OCI-LY1 (cell line): ENCODE measurements at regions not wholly inside any gene's neighbourhood (a gene's known extent, or its start where the extent isn't known, plus 50 kb on each side); places are given as distances from the start of the nearest gene placed in this dataset.
"Not testable (repeated sequence)": the region's sequence is repeated elsewhere in the genome, so short reads cannot be mapped to it uniquely, and the experiment has no call there.

Source experiments
- H2AFZ ChIP-seq: fragments of 200-600 bp; sonication (generic), shearing (Covaris generic); 2 replicates; pipeline ENCODE4 v1.6.0; 2014; ENCODE audit warnings: antibody characterized with exemption, mild to moderate bottlenecking, low read length
- H3F3A ChIP-seq: fragments of 200-600 bp; sonication (generic), shearing (Covaris generic); 2 replicates; pipeline ENCODE4 v1.6.0; 2014; ENCODE audit warnings: mild to moderate bottlenecking, antibody characterized with exemption, low read length, moderate library complexity; ENCODE audit not compliant: insufficient read depth
- H3K27ac ChIP-seq: fragments of 200-600 bp; sonication (generic); 2 replicates; pipeline ENCODE4 v1.5.1; 2014; ENCODE audit warnings: low read length, mixed run types, mild to moderate bottlenecking, low read depth; ENCODE audit not compliant: poor library complexity, severe bottlenecking
- H3K27me3 ChIP-seq: fragments of 200-600 bp; sonication (generic); 2 replicates; pipeline ENCODE4 v1.6.0; 2014; ENCODE audit warnings: antibody characterized with exemption, mild to moderate bottlenecking, low read length, moderate library complexity; ENCODE audit not compliant: insufficient read depth
- H3K36me3 ChIP-seq: fragments of 200-600 bp; sonication (generic); 2 replicates; pipeline ENCODE4 v1.6.1; 2014; ENCODE audit warnings: mild to moderate bottlenecking, antibody characterized with exemption, low read length, moderate library complexity, mixed read lengths; ENCODE audit not compliant: insufficient read depth
- H3K4me1 ChIP-seq: fragments of 200-600 bp; sonication (generic); 2 replicates; pipeline ENCODE4 v1.5.1; 2014; ENCODE audit warnings: mild to moderate bottlenecking, low read length, moderate library complexity; ENCODE audit not compliant: insufficient read depth, severe bottlenecking
- H3K4me2 ChIP-seq: fragments of 200-600 bp; sonication (generic), shearing (Covaris generic); 2 replicates; pipeline ENCODE4 v1.6.1; 2014; ENCODE audit warnings: low read length
- H3K4me3 ChIP-seq: fragments of 200-600 bp; sonication (generic); 2 replicates; pipeline ENCODE4 v1.5.1; 2014; ENCODE audit warnings: low read length, low read depth, mild to moderate bottlenecking, mixed read lengths; ENCODE audit not compliant: poor library complexity, severe bottlenecking
- H3K79me2 ChIP-seq: fragments of 200-600 bp; shearing (Covaris generic); 2 replicates; pipeline ENCODE4 v1.6.1; 2016; ENCODE audit warnings: mixed run types, low read length, mixed read lengths; ENCODE audit not compliant: insufficient read depth
- H3K9ac ChIP-seq: fragments of 200-600 bp; sonication (generic), shearing (Covaris generic); 2 replicates; pipeline ENCODE4 v1.6.1; 2014; ENCODE audit warnings: mild to moderate bottlenecking, low read length, mixed read lengths
- H3K9me2 ChIP-seq: fragments of 200-600 bp; sonication (generic), shearing (Covaris generic); 2 replicates; pipeline ENCODE4 v1.6.1; 2014; ENCODE audit warnings: low read depth, mild to moderate bottlenecking, low read length, mixed read lengths
- H3K9me3 ChIP-seq: fragments of 200-600 bp; shearing (Covaris generic); 2 replicates; pipeline ENCODE4 v1.6.1; 2014; ENCODE audit warnings: low read length, mixed read lengths
- H4K20me1 ChIP-seq: fragments of 200-600 bp; sonication (generic), shearing (Covaris generic); 2 replicates; pipeline ENCODE4 v1.6.0; 2016; ENCODE audit warnings: mild to moderate bottlenecking, low read length; ENCODE audit not compliant: insufficient read depth

GRCh38 chr10:46645110-46645509 lies 66.2 kb downstream of the SYT15 start:
- H3K4me2 ChIP-seq, H3K9me3 ChIP-seq, H3K9ac ChIP-seq, H3K79me2 ChIP-seq, H3K4me1 ChIP-seq, H3F3A ChIP-seq, H3K27ac ChIP-seq, H2AFZ ChIP-seq, H3K9me2 ChIP-seq, H3K4me3 ChIP-seq, H3K36me3 ChIP-seq, H3K27me3 ChIP-seq, H4K20me1 ChIP-seq: not testable (repeated sequence)

- H2AFZ ChIP-seq: not testable (repeated sequence)
Measured at GRCh38 chr10:46646132-46646531, 67.2 kb downstream of the SYT15 start.

GRCh38 chr10:46650967-46651366 lies 72.0 kb downstream of the SYT15 start:
- H3K4me3 ChIP-seq, H3K9me3 ChIP-seq, H3K9ac ChIP-seq, H3K4me2 ChIP-seq, H4K20me1 ChIP-seq, H3K27me3 ChIP-seq, H3K27ac ChIP-seq, H3K4me1 ChIP-seq, H3K36me3 ChIP-seq, H2AFZ ChIP-seq, H3K9me2 ChIP-seq, H3K79me2 ChIP-seq, H3F3A ChIP-seq: not testable (repeated sequence)

More at GRCh38 chr10:46646132-46646531, 67.2 kb downstream of the SYT15 start:
- H3K9me3 ChIP-seq, H3K27ac ChIP-seq, H3K4me1 ChIP-seq, H3K27me3 ChIP-seq, H3K4me2 ChIP-seq, H3K36me3 ChIP-seq, H3K9me2 ChIP-seq, H3K79me2 ChIP-seq, H3K9ac ChIP-seq, H3K4me3 ChIP-seq, H4K20me1 ChIP-seq, H3F3A ChIP-seq: not testable (repeated sequence)

- not testable (repeated sequence) for H3K4me1 ChIP-seq, H3K9me2 ChIP-seq, H3K9me3 ChIP-seq, H3K36me3 ChIP-seq, H3F3A ChIP-seq, H3K27ac ChIP-seq, H3K79me2 ChIP-seq, H3K4me3 ChIP-seq, H3K27me3 ChIP-seq, H2AFZ ChIP-seq, H3K4me2 ChIP-seq, H3K9ac ChIP-seq, H4K20me1 ChIP-seq
Measured at GRCh38 chr10:46657437-46657836, 78.5 kb downstream of the SYT15 start.

- H3K9me3 ChIP-seq, H3F3A ChIP-seq, H3K9me2 ChIP-seq, H3K27me3 ChIP-seq, H3K4me1 ChIP-seq, H2AFZ ChIP-seq, H3K27ac ChIP-seq, H3K36me3 ChIP-seq, H4K20me1 ChIP-seq, H3K4me2 ChIP-seq, H3K9ac ChIP-seq, H3K4me3 ChIP-seq, H3K79me2 ChIP-seq: not testable (repeated sequence)
Measured at GRCh38 chr10:46660027-46660834, 81.3 kb downstream of the SYT15 start.

GRCh38 chr10:46660835-46661164 lies 81.9 kb downstream of the SYT15 start:
- not testable (repeated sequence) for H3F3A ChIP-seq, H3K79me2 ChIP-seq, H3K9me2 ChIP-seq, H2AFZ ChIP-seq, H3K4me2 ChIP-seq, H3K36me3 ChIP-seq, H4K20me1 ChIP-seq, H3K4me3 ChIP-seq, H3K27me3 ChIP-seq, H3K9ac ChIP-seq, H3K27ac ChIP-seq, H3K9me3 ChIP-seq, H3K4me1 ChIP-seq

GRCh38 chr10:46665536-46665935 lies 86.6 kb downstream of the SYT15 start:
- not testable (repeated sequence) for H3K9me2 ChIP-seq, H3K27ac ChIP-seq, H3F3A ChIP-seq, H4K20me1 ChIP-seq, H3K4me2 ChIP-seq, H3K9me3 ChIP-seq, H2AFZ ChIP-seq, H3K27me3 ChIP-seq, H3K4me1 ChIP-seq, H3K36me3 ChIP-seq, H3K9ac ChIP-seq, H3K4me3 ChIP-seq, H3K79me2 ChIP-seq
